HCT116 (cell line): ENCODE measurements at regions not wholly inside any gene's neighbourhood (a gene's known extent, or its start where the extent isn't known, plus 50 kb on each side); places are given as distances from the start of the nearest gene placed in this dataset.

Experiments
- CEBPB ChIP-seq: IDR thresholded peaks from 2 replicates; pipeline ENCODE4 v1.6.1; 2012; ENCODE audit warnings: low read depth
- TF ChIP-seq, protein P1 (sequence below), 3 experiments: fragments of 200-600 bp in 1 of 3; sonication (generic) in 1 of 3; IDR thresholded peaks in 2 of 3; conservative IDR thresholded peaks in 1 of 3; 2 replicates each; pipeline ENCODE4 v1.5.1; 2012 to 2017; ENCODE audit warnings: low read depth in 2 of 3, low read length in 2 of 3, antibody characterized with exemption in 1 of 3, borderline replicate concordance in 1 of 3, control low read depth in 1 of 3, mild to moderate bottlenecking in 1 of 3, mixed read lengths in 1 of 3, mixed run types in 1 of 3, moderate library complexity in 1 of 3; ENCODE audit not compliant: insufficient read depth in 1 of 3

- no peak for TF ChIP-seq CEBPB
- TF ChIP-seq, protein P1, sequence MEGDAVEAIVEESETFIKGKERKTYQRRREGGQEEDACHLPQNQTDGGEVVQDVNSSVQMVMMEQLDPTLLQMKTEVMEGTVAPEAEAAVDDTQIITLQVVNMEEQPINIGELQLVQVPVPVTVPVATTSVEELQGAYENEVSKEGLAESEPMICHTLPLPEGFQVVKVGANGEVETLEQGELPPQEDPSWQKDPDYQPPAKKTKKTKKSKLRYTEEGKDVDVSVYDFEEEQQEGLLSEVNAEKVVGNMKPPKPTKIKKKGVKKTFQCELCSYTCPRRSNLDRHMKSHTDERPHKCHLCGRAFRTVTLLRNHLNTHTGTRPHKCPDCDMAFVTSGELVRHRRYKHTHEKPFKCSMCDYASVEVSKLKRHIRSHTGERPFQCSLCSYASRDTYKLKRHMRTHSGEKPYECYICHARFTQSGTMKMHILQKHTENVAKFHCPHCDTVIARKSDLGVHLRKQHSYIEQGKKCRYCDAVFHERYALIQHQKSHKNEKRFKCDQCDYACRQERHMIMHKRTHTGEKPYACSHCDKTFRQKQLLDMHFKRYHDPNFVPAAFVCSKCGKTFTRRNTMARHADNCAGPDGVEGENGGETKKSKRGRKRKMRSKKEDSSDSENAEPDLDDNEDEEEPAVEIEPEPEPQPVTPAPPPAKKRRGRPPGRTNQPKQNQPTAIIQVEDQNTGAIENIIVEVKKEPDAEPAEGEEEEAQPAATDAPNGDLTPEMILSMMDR (IDR thresholded peaks at IDR 0.05 in 2 of 3, conservative IDR thresholded peaks at IDR 0.05 in 1 of 3; ENCODE audit: borderline replicate concordance in 1 of 3, insufficient read depth in 1 of 3, low read depth in 2 of 3, low read length in 2 of 3) = no peak
These were observed 190.4 kb upstream of the FOXN3 start for GRCh38 chr14:89607453-89607852.
